WTC11 (cell line): ENCODE measurements at regions not wholly inside any gene's neighbourhood (a gene's known extent, or its start where the extent isn't known, plus 50 kb on each side); places are given as distances from the start of the nearest gene placed in this dataset.

Experiments
- ATAC-seq: fragments of 200-7000 bp; cut with Tn5 transposase; 2 replicates; pipeline ENCODE4 v1.10.0; 2021; ENCODE audit warnings: mild to moderate bottlenecking, moderate library complexity
- CTCF ChIA-PET: fragments of 300-600 bp; sonication (Branson Sonifier 250); formaldehyde crosslinking; loops from one replicate; lab custom pipeline; 2021; ENCODE audit warnings: antibody characterized with exemption; lab: Charles Lee
- POLR2A ChIA-PET: fragments of 350-600 bp; sonication (Branson Sonifier 250); formaldehyde crosslinking; loops from one replicate; lab custom pipeline; 2021; ENCODE audit warnings: antibody characterized with exemption; lab: Charles Lee
- DNase-seq: peaks from one replicate; pipeline ENCODE4 v3.0.0; 2021; ENCODE audit warnings: low spot score
- H3K27ac Mint-ChIP-seq: 2 replicates; pipeline ENCODE4 v1.8.0; 2021; ENCODE audit warnings: mixed read lengths
- H3K27me3 Mint-ChIP-seq: 2 replicates; pipeline ENCODE4 v1.8.0; 2021; ENCODE audit warnings: low read depth, mild to moderate bottlenecking, moderate library complexity, mixed read lengths
- H3K36me3 Mint-ChIP-seq: 2 replicates; pipeline ENCODE4 v1.8.0; 2021; ENCODE audit warnings: mixed read lengths
- H3K4me1 Mint-ChIP-seq: 2 replicates; pipeline ENCODE4 v1.8.0; 2022; ENCODE audit warnings: mixed read lengths
- H3K4me3 Mint-ChIP-seq: 2 replicates; pipeline ENCODE4 v1.8.0; 2021; ENCODE audit warnings: mild to moderate bottlenecking, moderate library complexity, mixed read lengths
- H3K9me3 Mint-ChIP-seq: 2 replicates; pipeline ENCODE4 v1.8.0; 2021; ENCODE audit warnings: mixed read lengths
- AR ChIP-seq: fragments of 250-450 bp; sonication (Bioruptor Pico); IDR thresholded peaks from 2 replicates; pipeline ENCODE4 v1.9.0; 2021; ENCODE audit warnings: mild to moderate bottlenecking
- CTCF ChIP-seq: fragments of 200-600 bp; IDR thresholded peaks from 2 replicates; pipeline ENCODE4 v1.8.0; 2022; ENCODE audit warnings: antibody characterized with exemption
- FOXK1 ChIP-seq: sonication (generic); formaldehyde crosslinking; IDR thresholded peaks from 2 replicates; pipeline ENCODE4 v1.8.0; 2022; ENCODE audit warnings: mild to moderate bottlenecking, moderate library complexity, missing genetic modification reagents
- HMGXB4 ChIP-seq: sonication (generic); formaldehyde crosslinking; IDR thresholded peaks from 2 replicates; pipeline ENCODE4 v1.8.1; 2023; ENCODE audit warnings: mild to moderate bottlenecking, moderate library complexity, missing genetic modification reagents
- IRF2 ChIP-seq: sonication (generic); formaldehyde crosslinking; IDR thresholded peaks from 2 replicates; pipeline ENCODE4 v1.8.0; 2022; ENCODE audit warnings: low read depth, missing genetic modification reagents, borderline replicate concordance
- JUN ChIP-seq: sonication (generic); formaldehyde crosslinking; IDR thresholded peaks from 2 replicates; pipeline ENCODE4 v1.8.0; 2023; ENCODE audit warnings: mild to moderate bottlenecking, missing genetic modification reagents
- KAT7 ChIP-seq: sonication (generic); formaldehyde crosslinking; IDR thresholded peaks from 2 replicates; pipeline ENCODE4 v1.8.1; 2023; ENCODE audit warnings: missing genetic modification reagents, mild to moderate bottlenecking, borderline replicate concordance
- MYBL2 ChIP-seq: sonication (generic); formaldehyde crosslinking; IDR thresholded peaks from 2 replicates; pipeline ENCODE4 v1.8.1; 2023; ENCODE audit warnings: mild to moderate bottlenecking, moderate library complexity, missing genetic modification reagents
- NR3C1 ChIP-seq: sonication (generic); formaldehyde crosslinking; conservative IDR thresholded peaks from 2 replicates; pipeline ENCODE4 v1.8.1; 2023; ENCODE audit warnings: low read depth, mild to moderate bottlenecking, missing genetic modification reagents
- PREB ChIP-seq: sonication (generic); formaldehyde crosslinking; IDR thresholded peaks from 2 replicates; pipeline ENCODE4 v1.8.1; 2022; ENCODE audit warnings: mild to moderate bottlenecking, missing genetic modification reagents, moderate library complexity, borderline replicate concordance
- PRRX2 ChIP-seq: fragments of 250-450 bp; sonication (Bioruptor Pico); IDR thresholded peaks from 2 replicates; pipeline ENCODE4 v1.8.0; 2021; ENCODE audit warnings: mild to moderate bottlenecking
- RORB ChIP-seq: fragments of 250-450 bp; sonication (Bioruptor Pico); IDR thresholded peaks from 2 replicates; pipeline ENCODE4 v1.9.0; 2021; ENCODE audit warnings: mild to moderate bottlenecking
- SP1 ChIP-seq: sonication (generic); formaldehyde crosslinking; conservative IDR thresholded peaks from 2 replicates; pipeline ENCODE4 v1.8.1; 2022; ENCODE audit warnings: missing genetic modification reagents
- USF2 ChIP-seq: sonication (generic); formaldehyde crosslinking; IDR thresholded peaks from 2 replicates; pipeline ENCODE4 v1.8.1; 2023; ENCODE audit warnings: mild to moderate bottlenecking, missing genetic modification reagents, moderate library complexity
- ZNF138 ChIP-seq: sonication (generic); formaldehyde crosslinking; conservative IDR thresholded peaks from 2 replicates; pipeline ENCODE4 v1.8.1; 2022; ENCODE audit warnings: mild to moderate bottlenecking, moderate library complexity, missing genetic modification reagents
- ZNF232 ChIP-seq: sonication (generic); formaldehyde crosslinking; IDR thresholded peaks from 2 replicates; pipeline ENCODE4 v1.8.0; 2022; ENCODE audit warnings: mild to moderate bottlenecking, missing genetic modification reagents
- ZNF416 ChIP-seq: fragments of 250-450 bp; sonication (Bioruptor Pico); IDR thresholded peaks from 2 replicates; pipeline ENCODE4 v1.9.0; 2021; ENCODE audit warnings: mild to moderate bottlenecking, inconsistent platforms
- ZNF423 ChIP-seq: fragments of 250-450 bp; sonication (Bioruptor Pico); IDR thresholded peaks from 2 replicates; pipeline ENCODE4 v2.1.2; 2022; ENCODE audit warnings: mild to moderate bottlenecking, moderate library complexity
- ZNF425 ChIP-seq: fragments of 250-450 bp; sonication (Bioruptor Pico); conservative IDR thresholded peaks from 2 replicates; pipeline ENCODE4 v1.9.0; 2021; ENCODE audit warnings: mild to moderate bottlenecking
- ZNF512 ChIP-seq: sonication (generic); formaldehyde crosslinking; IDR thresholded peaks from 2 replicates; pipeline ENCODE4 v1.8.1; 2022; ENCODE audit warnings: missing genetic modification reagents, borderline replicate concordance
- ZSCAN18 ChIP-seq: fragments of 250-450 bp; sonication (Bioruptor Pico); IDR thresholded peaks from 2 replicates; pipeline ENCODE4 v2.1.2; 2022; ENCODE audit warnings: mild to moderate bottlenecking, moderate library complexity

- no peak for ATAC-seq
- Mint-ChIP-seq H3K36me3 (peaks cover 7% of the 10 kb centered on the region), H3K4me3 (no peak overlapping the region), H3K27me3 (peaks cover 31% of the 10 kb centered on the region), H3K4me1 (peaks cover 7% of the 10 kb centered on the region), H3K9me3 (peaks cover 12% of the 10 kb centered on the region), H3K27ac (no peak overlapping the region)
- DNase-seq: no peak
- TF ChIP-seq FOXK1 (no peak), RORB (CRISPR knock-in tag) (no peak), PREB (CRISPR knock-in tag) (no peak), CTCF (no peak), USF2 (CRISPR knock-in tag) (no peak), ZNF512 (no peak), PRRX2 (CRISPR knock-in tag) (no peak), ZNF423 (CRISPR knock-in tag) (no peak), IRF2 (CRISPR knock-in tag) (no peak), SP1 (CRISPR knock-in tag) (no peak)
- CTCF ChIA-PET: no interaction called here
- POLR2A ChIA-PET: no interaction called here
Measured at GRCh38 chr7:126227643-126228042, 1025.1 kb downstream of the GRM8 start.

- no peak for DNase-seq
- TF ChIP-seq ZNF138 (CRISPR knock-in tag) (no peak), NR3C1 (no peak), AR (no peak), USF2 (CRISPR knock-in tag) (no peak), HMGXB4 (CRISPR knock-in tag) (no peak), JUN (CRISPR knock-in tag) (no peak), KAT7 (no peak), ZNF232 (no peak), ZNF423 (CRISPR knock-in tag) (no peak), ZNF416 (CRISPR knock-in tag) (no peak), ZSCAN18 (no peak), IRF2 (CRISPR knock-in tag) (no peak), ZNF425 (CRISPR knock-in tag) (no peak), MYBL2 (CRISPR knock-in tag) (no peak), PRRX2 (CRISPR knock-in tag) (no peak)
Measured at GRCh38 chr7:126227055-126227454, 1025.7 kb downstream of the GRM8 start.

More at GRCh38 chr7:126227055-126227454, 1025.7 kb downstream of the GRM8 start:
- Mint-ChIP-seq H3K4me1 (peaks cover 7% of the 10 kb centered on the region), H3K36me3 (peaks cover 10% of the 10 kb centered on the region), H3K9me3 (peaks cover 17% of the 10 kb centered on the region), H3K27me3 (peaks cover 29% of the 10 kb centered on the region), H3K27ac (no peak overlapping the region), H3K4me3 (no peak overlapping the region)
- ATAC-seq: no peak
- ChIA-PET POLR2A (no interaction called here), CTCF (no interaction called here)
